H9 (cell line): ENCODE measurements at regions not wholly inside any gene's neighbourhood (a gene's known extent, or its start where the extent isn't known, plus 50 kb on each side); places are given as distances from the start of the nearest gene placed in this dataset.

Experiments used
- DNase-seq: peaks from one replicate; pipeline ENCODE4 v3.0.0-alpha.2; 2017
- H2AFZ ChIP-seq: one replicate; pipeline ENCODE4 v1.6.1; 2013; ENCODE audit warnings: mild to moderate bottlenecking, low read length, control low read depth, moderate library complexity
- H2AK5ac ChIP-seq: 2 replicates; pipeline ENCODE4 v1.6.1; 2013; ENCODE audit warnings: low read length, control low read depth, mixed read lengths; ENCODE audit not compliant: insufficient read length
- H2BK120ac ChIP-seq: one replicate; pipeline ENCODE4 v1.6.1; 2013; ENCODE audit warnings: low read depth, mild to moderate bottlenecking, low read length, control low read depth, inconsistent platforms; ENCODE audit not compliant: poor library complexity, severe bottlenecking
- H2BK12ac ChIP-seq: 2 replicates; pipeline ENCODE4 v1.6.1; 2013; ENCODE audit warnings: low read length, control low read depth, mixed read lengths, low read depth; ENCODE audit not compliant: insufficient read length
- H2BK15ac ChIP-seq: 2 replicates; pipeline ENCODE4 v1.6.1; 2013; ENCODE audit warnings: low read depth, low read length, control low read depth
- H2BK20ac ChIP-seq: one replicate; pipeline ENCODE4 v1.6.1; 2013; ENCODE audit warnings: low read depth, mild to moderate bottlenecking, low read length, control low read depth, inconsistent platforms; ENCODE audit not compliant: poor library complexity, severe bottlenecking
- H2BK5ac ChIP-seq: 2 replicates; pipeline ENCODE4 v1.6.1; 2013; ENCODE audit warnings: low read length, control low read depth, mixed read lengths; ENCODE audit not compliant: insufficient read length
- H3K14ac ChIP-seq: 2 replicates; pipeline ENCODE4 v1.6.1; 2013; ENCODE audit warnings: low read length, control low read depth; ENCODE audit not compliant: insufficient read depth
- H3K18ac ChIP-seq: 2 replicates; pipeline ENCODE4 v1.6.1; 2013; ENCODE audit warnings: low read depth, mild to moderate bottlenecking, mixed read lengths, low read length, control low read depth; ENCODE audit not compliant: insufficient read length
- H3K23ac ChIP-seq: 2 replicates; pipeline ENCODE4 v1.6.1; 2013; ENCODE audit warnings: low read length, control low read depth, mixed read lengths, low read depth; ENCODE audit not compliant: insufficient read length
- H3K23me2 ChIP-seq: 2 replicates; pipeline ENCODE4 v1.6.1; 2013; ENCODE audit warnings: low read depth, mild to moderate bottlenecking, mixed read lengths, low read length, control low read depth; ENCODE audit not compliant: insufficient read length, poor library complexity, severe bottlenecking
- H3K27ac ChIP-seq: 2 replicates; pipeline ENCODE4 v1.5.1; 2013; ENCODE audit warnings: low read length, control low read depth, mixed read lengths, low read depth; ENCODE audit not compliant: insufficient read length
- H3K27me3 ChIP-seq: 2 replicates; pipeline ENCODE4 v1.6.1; 2013; ENCODE audit warnings: low read length, control low read depth, inconsistent platforms; ENCODE audit not compliant: insufficient read depth
- H3K4ac ChIP-seq: 2 replicates; pipeline ENCODE4 v1.6.1; 2013; ENCODE audit warnings: low read depth, mild to moderate bottlenecking, control low read depth, inconsistent platforms, low read length, moderate library complexity
- H3K4me1 ChIP-seq: 2 replicates; pipeline ENCODE4 v1.6.1; 2013; ENCODE audit warnings: low read length, control low read depth, inconsistent platforms; ENCODE audit not compliant: insufficient read depth
- H3K4me2 ChIP-seq: 2 replicates; pipeline ENCODE4 v1.6.1; 2013; ENCODE audit warnings: low read length, control low read depth, mixed read lengths; ENCODE audit not compliant: insufficient read length, insufficient read depth
- H3K56ac ChIP-seq: 2 replicates; pipeline ENCODE4 v1.6.1; 2013; ENCODE audit warnings: low read depth, mild to moderate bottlenecking, mixed read lengths, low read length, control low read depth; ENCODE audit not compliant: insufficient read length
- H3K79me1 ChIP-seq: 2 replicates; pipeline ENCODE4 v1.6.1; 2013; ENCODE audit warnings: low read depth, mild to moderate bottlenecking, moderate library complexity, low read length, control low read depth, inconsistent platforms; ENCODE audit not compliant: insufficient read depth, poor library complexity, severe bottlenecking
- H3K79me2 ChIP-seq: 2 replicates; pipeline ENCODE4 v1.6.1; 2013; ENCODE audit warnings: low read length, control low read depth, inconsistent platforms; ENCODE audit not compliant: insufficient read depth
- H3K9ac ChIP-seq: 2 replicates; pipeline ENCODE4 v1.6.1; 2013; ENCODE audit warnings: low read length, control low read depth, mixed read lengths; ENCODE audit not compliant: insufficient read length; ENCODE audit errors: extremely low read depth
- H3K9me3 ChIP-seq: one replicate; pipeline ENCODE4 v1.6.1; 2013; ENCODE audit warnings: low read depth, low read length, inconsistent platforms; ENCODE audit not compliant: control insufficient read depth
- H3T11ph ChIP-seq: one replicate; pipeline ENCODE4 v1.6.1; 2013; ENCODE audit warnings: mild to moderate bottlenecking, low read length, control low read depth, inconsistent platforms
- H4K20me1 ChIP-seq: one replicate; pipeline ENCODE4 v1.6.1; 2013; ENCODE audit not compliant: control insufficient read depth, insufficient read length, insufficient read depth
- H4K5ac ChIP-seq: 2 replicates; pipeline ENCODE4 v1.6.1; 2013; ENCODE audit warnings: low read depth, mild to moderate bottlenecking, mixed read lengths, low read length, control low read depth; ENCODE audit not compliant: insufficient read length
- H4K8ac ChIP-seq: replicated peaks from 2 replicates; pipeline ENCODE4 v1.6.1; 2013; ENCODE audit warnings: low read length, control low read depth, mixed read lengths, low read depth; ENCODE audit not compliant: insufficient read length
- H4K91ac ChIP-seq: 2 replicates; pipeline ENCODE4 v1.6.1; 2013; ENCODE audit warnings: low read depth, mild to moderate bottlenecking, moderate library complexity, mixed read lengths, low read length, control low read depth; ENCODE audit not compliant: insufficient read length
- H3K27ac Mint-ChIP-seq, 3 experiments: 2 replicates in 2 of 3; 3 replicates in 1 of 3; pipeline ENCODE4 v1.8.0; 2020 to 2021; ENCODE audit warnings: mixed read lengths in 3 of 3, mild to moderate bottlenecking in 1 of 3, moderate library complexity in 1 of 3
- H3K27me3 Mint-ChIP-seq: 2 replicates; pipeline ENCODE4 v1.8.0; 2021; ENCODE audit warnings: low read depth, mild to moderate bottlenecking, moderate library complexity, mixed read lengths
- H3K36me3 Mint-ChIP-seq, 3 experiments: 2 replicates in 2 of 3; 3 replicates in 1 of 3; pipeline ENCODE4 v1.8.0; 2020 to 2021; ENCODE audit warnings: low read depth in 3 of 3, mixed read lengths in 3 of 3; ENCODE audit not compliant: insufficient read depth in 1 of 3
- H3K4me1 Mint-ChIP-seq, 2 experiments: 2 replicates each; pipeline ENCODE4 v1.8.0; 2020; ENCODE audit warnings: mixed read lengths in 2 of 2
- H3K4me3 Mint-ChIP-seq, 2 experiments: 2 replicates in 1 of 2; 3 replicates in 1 of 2; pipeline ENCODE4 v1.8.0; 2020 to 2021; ENCODE audit warnings: mild to moderate bottlenecking in 2 of 2, mixed read lengths in 2 of 2, moderate library complexity in 1 of 2
- H3K9me3 Mint-ChIP-seq, 2 experiments: 2 replicates in 1 of 2; 3 replicates in 1 of 2; pipeline ENCODE4 v1.8.0; 2020; ENCODE audit warnings: mild to moderate bottlenecking in 2 of 2, mixed read lengths in 2 of 2, moderate library complexity in 1 of 2
- CTCF ChIP-seq: fragments of 200-600 bp; sonication (generic); conservative IDR thresholded peaks from 3 replicates; pipeline ENCODE4 v1.8.0; 2021; ENCODE audit warnings: antibody characterized with exemption, mild to moderate bottlenecking
- WGBS: extraction: QIAGEN DNeasy Blood & Tissue Kit; methylation state at CpG from one replicate; pipeline ENCODE4 v1.1.7; 2013; ENCODE audit warnings: missing lambda C conversion rate, low lambda C conversion rate, mixed read lengths; ENCODE audit not compliant: insufficient read length; ENCODE audit errors: extremely low coverage; 5-methylcytosine and 5-hydroxymethylcytosine counted together

GRCh38 chr1:221497046-221497445 is 244.8 kb downstream of the DUSP10 start:
- Histone ChIP-seq H2AFZ (no peak overlapping the region), H3K9me3 (no peaks in the 10 kb centered on the region), H3K14ac (no peak overlapping the region), H3K23ac (no peak overlapping the region), H2BK12ac (no peak overlapping the region), H2AK5ac (no peak overlapping the region), H3K4me2 (no peak overlapping the region), H3K56ac (no peak overlapping the region), H3K18ac (no peak overlapping the region), H2BK120ac (no peak overlapping the region), H3K79me1 (no peaks in the 10 kb centered on the region), H3K9ac (no peak overlapping the region), H4K8ac (no peak overlapping the region), H3K79me2 (no peaks in the 10 kb centered on the region), H3T11ph (no peak overlapping the region), H4K20me1 (no peaks in the 10 kb centered on the region), H2BK15ac (no peak overlapping the region), H3K4me1 (no peaks in the 10 kb centered on the region), H3K27me3 (no peaks in the 10 kb centered on the region), H2BK5ac (no peak overlapping the region), H3K23me2 (no peaks in the 10 kb centered on the region), H4K5ac (no peak overlapping the region), H3K4ac (no peak overlapping the region), H4K91ac (no peak overlapping the region), H3K27ac (no peak overlapping the region), H2BK20ac (no peak overlapping the region)
- no peak overlapping the region for H3K27ac Mint-ChIP-seq
- no peaks in the 10 kb centered on the region; a peak in 2 of 7 replicates for H3K36me3 Mint-ChIP-seq
- whole genome bisulfite sequencing: no CpG with 5 or more reads among the region's 3 CpGs
- no peak overlapping the region for H3K4me3 Mint-ChIP-seq
- no peak for TF ChIP-seq CTCF
- no peak for DNase-seq
- no peaks in the 10 kb centered on the region for H3K4me1 Mint-ChIP-seq
- no peaks in the 10 kb centered on the region for H3K27me3 Mint-ChIP-seq
- peaks cover 0 to 6% of the 10 kb centered on the region in 2 experiments; a peak in 2 of 5 replicates for H3K9me3 Mint-ChIP-seq
